IPS DF 19.7 (cell line): ENCODE measurements at regions not wholly inside any gene's neighbourhood (a gene's known extent, or its start where the extent isn't known, plus 50 kb on each side); places are given as distances from the start of the nearest gene placed in this dataset.

ENCODE experiments used
- DNase-seq: peaks from one replicate; pipeline ENCODE4 v3.0.0-alpha.2; 2013; ENCODE audit warnings: low read depth, low spot score

DNA sequence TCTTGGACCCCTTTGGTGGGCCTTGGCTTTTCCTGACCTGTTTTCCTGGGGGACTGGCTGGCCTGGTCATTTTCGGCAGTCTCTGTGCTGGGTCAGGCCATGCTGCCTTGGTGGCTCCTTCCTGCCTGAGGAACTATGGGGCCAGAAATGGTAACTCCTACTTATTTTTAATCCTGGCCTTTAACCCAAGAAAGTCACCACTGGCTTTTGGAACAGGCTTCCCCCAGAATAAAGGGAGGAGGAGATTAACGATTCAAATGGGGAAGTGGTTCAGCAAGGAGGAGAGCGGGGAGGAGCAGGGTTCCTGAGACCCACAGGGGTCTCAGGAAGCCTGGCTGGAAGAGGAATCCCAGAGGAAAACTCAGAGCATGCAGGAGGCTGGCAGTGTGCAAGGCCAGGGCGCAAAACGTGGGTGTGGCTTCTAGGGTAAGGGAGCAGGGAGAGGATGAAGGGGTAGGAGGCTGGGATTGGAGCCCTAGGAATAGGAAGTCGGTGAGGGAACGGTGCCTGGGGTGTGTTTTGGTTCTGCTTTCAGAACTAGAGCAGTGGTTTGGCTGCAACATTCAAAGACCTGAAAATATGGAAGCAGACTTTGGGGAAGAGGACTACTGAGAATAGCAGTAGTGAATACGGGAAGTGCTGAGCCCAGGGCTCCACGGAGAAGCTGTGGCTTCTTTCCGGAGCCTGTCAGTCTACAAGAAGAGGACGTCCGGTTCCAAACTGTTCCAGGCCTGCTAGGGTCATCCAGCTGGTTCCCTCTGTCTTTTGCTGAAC lies 271.1 kb upstream of the KLF4 start:
- DNase-seq = no peak

DNA sequence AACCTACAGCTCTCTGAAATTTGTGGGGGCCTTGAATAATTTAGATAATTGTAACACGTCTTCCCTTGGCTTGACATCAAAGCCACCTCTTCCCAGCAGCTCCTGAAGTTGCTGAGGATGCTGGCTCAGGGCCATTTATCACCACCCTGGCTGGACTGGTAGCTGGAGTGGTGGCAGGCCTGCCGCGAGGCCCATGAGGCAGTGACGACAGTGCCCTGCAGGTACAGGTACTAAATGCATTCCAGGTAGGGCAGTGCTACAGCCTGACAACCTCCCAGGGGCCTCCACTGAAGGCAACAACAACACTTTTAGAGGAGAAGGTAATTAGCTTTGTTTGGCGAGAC lies 270.2 kb upstream of the KLF4 start:
- no peak for DNase-seq

DNA sequence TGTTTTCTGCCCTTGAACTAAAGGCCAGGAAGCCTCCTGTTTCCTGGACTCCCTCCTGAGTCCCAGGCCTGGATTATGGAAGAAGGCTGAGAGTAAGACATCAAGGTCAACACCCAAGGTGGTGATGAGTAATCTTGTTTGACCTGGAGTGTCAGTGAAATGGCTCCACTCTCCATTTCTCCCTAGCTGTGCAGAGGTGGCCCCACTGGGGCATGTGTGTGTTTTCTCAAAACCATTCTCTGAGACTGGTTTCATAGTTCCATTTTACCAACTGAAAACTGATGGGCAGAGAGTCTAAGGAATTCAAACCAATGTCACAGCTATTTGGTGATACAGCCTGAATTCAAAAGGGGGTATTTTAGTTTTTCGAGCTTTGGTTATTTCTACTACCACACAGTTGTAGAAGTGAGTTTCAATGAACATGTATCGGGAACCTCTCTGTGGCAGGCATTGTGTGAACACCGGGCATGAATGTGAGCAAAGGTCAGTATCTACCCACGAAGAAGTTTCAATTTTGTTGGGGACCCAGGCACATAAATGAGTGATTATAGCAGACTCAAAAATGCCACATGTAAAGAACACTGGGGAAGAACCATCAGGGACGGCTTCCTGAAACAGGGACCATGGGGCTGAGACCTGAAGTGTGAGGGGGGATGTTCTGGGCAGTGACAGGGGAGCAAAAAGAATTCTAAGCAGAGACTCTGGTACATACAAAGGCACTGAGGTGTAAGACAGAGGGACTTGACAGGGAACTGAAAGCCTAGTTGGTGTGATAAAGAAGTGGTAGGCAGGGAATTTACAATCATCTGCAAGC lies 269.6 kb upstream of the KLF4 start:
- no peak for DNase-seq

DNA sequence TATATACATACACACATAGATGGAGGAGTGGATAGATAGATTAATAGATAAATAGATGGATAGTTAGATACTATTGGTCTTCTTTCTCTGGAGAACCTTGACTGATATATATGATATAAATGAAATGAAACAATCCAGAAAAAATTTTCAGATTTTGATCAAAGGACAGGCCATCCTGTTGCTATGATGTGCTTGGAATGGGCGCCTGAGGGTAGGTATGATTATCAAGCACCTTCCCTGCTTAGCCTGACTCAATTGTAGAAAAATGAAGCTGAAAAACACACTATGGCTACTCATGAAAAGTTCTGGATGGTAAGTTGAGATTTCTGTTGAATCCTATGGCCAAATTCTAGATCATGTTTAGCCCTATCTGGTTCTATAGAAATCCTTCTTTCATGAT lies 266.5 kb upstream of the KLF4 start:
- no peak for DNase-seq

DNA sequence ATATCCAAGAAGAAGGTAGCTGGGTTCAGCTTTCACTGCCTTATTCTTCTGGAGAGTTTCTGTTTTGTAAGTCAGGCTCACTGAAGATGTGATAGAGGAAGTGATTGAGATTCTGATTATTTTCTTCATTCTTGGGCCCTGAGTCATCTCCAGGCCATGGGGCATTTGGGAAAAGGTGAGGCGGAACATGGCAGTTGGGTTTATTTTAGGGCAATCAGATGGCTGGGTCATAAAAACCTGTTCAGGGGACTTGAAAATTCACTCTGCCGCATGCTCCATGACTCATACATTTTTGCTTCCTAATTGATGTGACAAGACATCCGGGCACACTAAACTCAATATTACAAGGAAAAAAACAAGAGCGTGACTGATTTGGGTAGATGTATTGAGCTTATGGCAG lies 265.7 kb upstream of the KLF4 start:
- DNase-seq = no peak

DNA sequence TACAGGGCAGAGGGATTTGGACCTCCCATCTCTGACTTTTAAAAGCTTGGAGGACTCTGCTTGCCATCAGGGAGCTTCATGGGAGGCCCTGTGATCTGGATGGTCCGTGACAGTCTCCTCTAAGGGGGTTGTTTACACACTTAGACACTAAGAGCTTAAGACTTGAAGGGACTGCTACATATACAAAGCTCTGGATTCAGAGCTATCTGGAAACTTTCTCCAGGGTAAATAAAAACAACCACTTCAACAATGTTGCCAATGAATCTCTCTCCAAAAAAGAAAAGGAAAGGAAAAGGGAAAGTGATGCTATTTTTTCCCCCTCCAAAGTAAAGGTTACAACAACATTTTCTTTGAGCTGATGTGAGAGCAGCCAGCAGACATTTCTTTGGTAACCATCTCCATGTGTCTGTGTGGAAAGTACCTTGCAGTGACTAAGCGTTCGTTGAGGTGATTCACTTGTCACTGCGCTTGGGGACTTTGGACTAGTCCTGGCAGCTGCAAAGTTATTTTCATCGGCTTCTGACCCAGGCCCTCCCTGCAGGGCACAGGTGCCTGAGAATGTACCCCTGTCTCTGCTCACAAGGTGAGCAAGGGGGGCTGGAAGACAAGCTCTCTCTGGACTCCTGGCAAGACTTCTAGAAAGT lies 262.1 kb upstream of the KLF4 start:
- DNase-seq = no peak

DNA sequence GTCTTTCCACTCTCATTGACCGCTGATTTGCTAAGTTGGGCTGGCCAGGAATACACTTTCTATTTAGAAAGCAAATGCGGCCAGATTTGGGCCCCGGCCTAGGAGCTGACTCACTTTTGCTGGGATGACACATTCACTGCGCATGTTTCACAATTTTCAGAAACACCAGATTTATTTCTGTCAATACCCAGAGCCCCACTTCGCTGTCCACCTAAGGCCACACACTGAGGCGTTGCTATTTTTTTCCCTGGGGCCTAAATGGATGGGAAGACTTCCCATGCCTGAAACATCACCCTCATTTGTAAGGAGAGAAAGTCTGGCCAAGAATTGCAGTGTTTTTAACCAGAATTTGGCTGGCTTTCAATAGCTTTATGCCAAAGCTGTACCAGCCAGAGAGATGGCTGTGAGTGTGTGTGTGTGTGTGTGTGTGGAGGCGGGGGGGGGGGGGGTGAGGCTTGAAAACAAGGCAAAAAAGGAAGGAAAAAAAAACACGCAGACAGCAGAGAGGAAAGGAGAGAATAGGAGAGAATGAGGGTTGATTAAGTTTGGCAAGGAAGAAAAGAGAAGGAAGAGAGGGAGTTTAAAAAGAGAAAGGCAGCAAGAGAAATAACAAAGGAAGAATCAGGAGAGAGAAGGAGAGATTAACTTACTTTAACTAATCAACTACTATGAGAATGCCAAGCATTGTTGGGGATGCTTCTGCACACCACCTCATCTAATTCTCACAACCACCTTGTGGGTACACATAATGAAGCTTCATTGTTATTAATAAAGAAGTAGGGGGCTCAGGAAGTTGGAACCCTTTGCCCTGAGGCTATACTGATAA lies 261.4 kb upstream of the KLF4 start:
- no peak for DNase-seq

DNA sequence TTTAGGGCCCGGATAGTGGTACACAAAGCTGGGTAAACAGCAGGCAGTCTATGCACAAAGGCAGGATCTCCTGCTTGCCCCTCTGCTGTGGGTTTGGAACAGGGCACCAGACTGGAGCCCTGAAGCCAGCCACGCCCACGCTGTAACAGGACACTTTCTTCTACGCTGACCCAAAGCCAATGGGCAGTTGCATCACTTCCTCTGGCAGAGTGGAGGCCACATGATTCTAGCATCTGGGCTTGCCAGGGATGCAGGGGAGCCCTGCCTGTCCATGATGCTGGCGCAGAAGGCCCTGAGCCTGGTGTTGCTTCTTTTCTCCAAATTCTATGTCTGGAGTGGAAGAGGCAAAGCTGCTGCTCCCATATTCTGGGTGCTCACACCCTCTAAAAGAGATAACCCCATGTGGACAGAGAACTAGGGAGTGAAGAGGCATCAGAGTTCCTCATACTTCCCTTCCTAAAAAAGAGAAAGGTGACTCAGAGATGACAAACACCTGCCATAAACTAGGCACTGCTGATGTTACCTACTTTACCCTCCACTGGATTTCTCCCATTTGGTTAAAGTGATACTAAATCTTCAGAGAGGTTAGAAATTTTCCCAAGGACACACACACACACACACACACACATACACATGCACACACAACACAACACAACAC lies 260.3 kb upstream of the KLF4 start:
- DNase-seq = peak; percentile 47

DNA sequence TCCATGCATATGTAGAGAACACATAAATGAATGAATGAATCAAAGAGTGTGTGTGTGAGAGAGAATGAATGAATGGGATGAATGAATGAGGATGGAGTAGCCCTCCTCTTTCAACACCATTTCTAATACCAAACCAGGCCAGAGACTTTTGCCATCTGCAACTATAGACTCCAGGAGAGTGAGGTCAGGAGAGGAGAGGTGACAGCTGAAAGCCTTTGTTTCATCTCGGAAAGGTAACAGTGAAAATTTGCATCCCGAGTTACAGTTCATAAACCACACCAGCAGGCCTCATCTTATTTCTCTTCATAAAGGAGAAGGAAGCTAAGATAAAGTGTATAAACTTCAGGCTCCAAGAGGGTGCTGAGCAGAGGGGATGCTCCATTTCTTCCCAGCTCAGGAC lies 255.3 kb upstream of the KLF4 start:
- no peak for DNase-seq

DNA sequence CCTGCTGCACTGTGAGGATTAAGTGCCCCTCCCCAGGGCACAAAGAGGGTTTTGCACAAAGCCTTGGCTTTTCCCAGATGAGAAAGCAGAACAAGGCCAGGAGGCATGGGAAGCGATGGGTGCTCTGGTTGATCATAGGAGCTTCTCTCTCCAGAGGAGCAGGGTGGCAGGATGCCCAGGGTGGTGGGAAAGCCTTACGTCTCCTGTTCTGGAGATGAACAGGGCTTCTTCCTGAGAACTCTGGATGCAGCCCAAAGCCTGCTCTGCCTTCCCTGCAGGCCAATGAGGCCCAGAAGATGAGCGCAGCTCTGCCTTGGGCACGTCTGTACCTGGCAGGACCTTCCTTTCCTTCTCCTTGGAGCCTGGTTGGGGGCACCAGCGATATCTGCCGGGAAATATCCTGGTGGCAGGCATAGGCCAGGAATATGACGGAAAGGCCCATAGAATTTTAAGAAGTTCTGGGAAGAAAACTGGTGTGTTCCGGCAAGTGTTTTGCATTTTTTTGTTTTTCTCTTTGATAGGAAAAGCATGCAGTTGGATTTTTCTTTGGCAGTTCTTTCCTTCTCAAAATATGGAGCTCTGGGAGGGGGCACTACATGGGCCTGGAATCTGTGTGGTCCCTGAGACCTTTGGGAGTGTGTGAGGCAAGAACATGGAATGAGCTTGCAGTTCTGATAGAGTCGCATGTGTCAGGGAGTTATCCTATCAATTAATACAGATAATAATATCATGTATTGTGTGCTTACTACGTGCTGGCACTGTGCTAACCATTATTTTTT lies 253.2 kb upstream of the KLF4 start:
- DNase-seq = no peak

DNA sequence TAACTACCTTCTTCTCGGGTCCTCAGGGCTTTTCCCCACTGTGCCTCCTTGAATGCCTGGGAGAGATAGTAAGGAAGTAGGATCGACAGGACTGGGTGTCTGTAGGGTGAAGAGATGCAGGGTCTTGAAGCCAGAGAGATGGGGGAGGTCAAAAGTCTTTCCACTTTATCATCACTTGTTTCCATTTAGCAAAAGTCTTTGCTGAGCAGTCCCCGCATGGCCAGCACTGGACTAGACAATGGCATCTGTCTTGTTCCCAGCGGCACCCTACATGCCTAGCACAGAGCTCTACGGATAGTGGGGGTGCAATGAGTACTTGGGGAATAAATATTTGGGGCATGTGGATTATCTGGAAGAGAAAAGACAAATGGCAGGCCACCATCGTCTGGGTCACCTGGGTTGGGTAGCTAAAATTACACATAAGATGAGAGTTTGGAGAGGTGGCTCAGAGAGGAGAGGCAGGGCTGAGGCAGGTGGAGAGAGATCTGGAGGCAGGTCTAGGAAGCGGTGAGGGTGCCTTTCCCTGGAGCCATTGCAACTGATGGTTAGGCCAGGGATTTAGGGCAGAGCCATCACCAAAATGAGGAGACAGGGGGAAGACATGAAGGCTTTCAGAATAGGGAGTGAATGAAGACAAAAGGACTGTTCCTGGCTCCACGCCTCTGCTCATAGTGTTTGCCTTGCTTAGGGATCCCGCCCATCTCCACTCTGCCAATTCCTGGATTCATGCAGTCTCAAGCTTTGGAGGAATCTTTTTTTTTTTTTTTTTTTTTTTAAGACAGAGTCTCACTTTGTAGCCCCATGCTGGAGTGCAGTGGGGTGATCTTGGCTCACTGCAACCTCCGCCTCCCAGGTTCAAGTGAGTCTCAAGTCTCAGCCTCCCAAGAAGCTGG lies 250.8 kb upstream of the KLF4 start:
- no peak for DNase-seq

DNA sequence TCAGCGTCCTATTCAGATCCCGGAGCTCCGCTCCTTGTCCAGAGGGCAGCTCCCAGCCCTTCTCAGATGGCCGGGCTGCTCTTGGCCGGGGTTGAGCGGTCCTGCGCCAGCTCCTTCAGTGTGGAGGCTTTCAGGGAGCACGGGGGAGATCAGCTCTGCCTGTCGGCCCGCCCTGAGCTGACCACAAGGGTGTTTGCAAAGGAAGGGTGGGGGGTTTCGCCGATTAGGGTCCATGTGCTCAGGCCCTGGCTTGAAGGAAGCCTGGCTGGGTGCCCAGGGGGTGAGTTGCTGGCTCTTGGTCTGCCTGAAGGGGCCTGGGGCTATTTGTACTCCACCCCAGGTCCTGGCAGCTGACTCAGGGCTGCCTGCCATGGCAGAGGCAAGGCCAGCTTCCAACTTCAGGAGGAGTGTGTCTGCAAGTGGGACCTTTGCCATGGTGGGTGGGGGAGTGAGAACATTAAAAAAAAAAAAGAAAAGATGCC lies 250.1 kb upstream of the KLF4 start:
- DNase-seq = no peak

DNA sequence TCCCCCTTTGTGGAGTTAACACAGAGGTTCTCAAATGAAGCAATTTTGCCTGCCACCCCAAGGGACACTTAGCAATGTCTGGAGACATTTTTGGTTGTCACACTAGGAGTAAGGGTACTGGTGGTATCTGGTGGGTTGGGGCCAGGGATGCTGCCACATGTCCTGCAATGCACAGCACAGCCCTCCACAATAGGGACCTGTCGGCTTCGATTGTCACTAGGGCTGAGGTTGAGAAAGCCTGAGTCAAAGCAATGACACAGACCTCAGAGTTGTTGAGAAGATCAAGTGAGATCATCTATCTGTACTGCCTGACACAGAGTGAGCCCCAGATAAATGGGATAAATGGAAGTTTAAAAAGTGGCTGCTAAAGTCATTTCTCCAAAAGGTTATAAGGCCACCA lies 249.2 kb upstream of the KLF4 start:
- no peak for DNase-seq

DNA sequence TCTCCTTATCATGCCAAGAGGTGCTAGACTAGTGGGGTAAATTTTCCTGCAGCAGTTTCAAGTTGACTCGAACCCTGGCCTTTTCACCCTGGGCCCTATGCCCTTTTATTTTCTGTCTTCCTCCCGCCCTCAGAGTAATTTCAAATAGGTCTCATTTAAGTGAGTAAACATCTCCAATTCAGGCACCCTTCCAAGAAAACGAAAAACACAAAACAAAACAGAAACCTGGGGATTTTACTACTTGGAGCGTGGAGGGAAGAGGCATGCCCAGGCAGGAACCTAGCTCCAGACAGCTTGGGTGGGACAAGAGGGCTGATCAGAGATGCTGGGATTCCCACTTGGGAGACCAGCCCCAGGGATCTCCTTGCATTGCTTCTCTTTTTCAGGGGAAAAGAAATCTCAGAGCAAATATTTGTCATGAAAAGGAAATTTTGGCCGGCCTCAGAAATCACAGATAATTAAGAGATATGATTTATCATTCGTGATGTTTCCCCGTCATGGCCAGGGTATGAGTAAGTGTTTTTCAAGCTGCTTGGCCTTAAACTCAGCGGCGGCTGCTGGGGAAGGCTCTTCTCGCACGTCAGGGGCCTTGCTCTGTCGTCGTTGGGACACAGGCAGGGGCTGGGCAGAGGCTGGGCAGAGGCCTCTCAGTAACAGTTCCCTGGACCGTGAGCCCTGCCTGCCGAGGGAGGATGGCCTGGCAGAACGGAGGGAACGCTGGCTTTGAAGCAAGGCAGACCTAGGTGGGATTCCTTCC lies 248.6 kb upstream of the KLF4 start:
- no peak for DNase-seq

DNA sequence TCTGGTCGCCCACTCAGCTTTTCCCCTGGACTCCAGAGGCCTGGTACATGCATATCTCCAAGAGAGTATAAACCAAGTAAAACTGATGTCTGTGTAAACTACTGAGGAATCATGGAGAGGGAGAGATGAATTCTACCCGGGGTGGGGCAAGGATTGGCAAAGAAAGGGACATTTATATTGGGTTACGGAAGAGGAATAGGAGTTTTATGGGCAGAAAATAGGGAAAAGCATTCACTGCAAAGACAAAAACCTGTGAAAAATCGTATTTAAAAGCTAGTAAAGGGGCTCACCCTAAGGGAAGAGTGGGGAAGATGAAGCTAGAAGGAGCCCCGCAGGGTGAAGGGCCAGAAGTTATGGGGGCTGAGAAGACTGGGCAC lies 248.0 kb upstream of the KLF4 start:
- DNase-seq = no peak

DNA sequence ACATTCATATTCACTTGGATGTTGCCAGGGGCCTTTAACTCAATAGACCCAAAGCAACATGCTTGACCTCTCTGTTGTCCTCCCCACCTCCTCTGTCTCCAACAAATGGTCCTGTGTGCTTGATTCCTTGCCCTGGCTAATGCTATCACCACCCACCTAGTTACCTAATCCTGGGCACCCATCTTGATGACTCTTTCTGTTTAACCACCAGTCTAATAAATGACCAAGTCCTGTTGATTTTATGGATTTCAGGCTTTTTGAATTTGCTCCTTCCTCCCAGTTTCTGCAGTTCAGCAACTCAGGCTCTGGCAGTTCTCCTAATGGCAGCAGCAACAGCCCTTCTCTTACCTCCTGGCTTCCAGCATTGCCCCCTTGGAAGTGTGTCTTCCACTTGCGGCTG lies 246.3 kb upstream of the KLF4 start:
- no peak for DNase-seq

DNA sequence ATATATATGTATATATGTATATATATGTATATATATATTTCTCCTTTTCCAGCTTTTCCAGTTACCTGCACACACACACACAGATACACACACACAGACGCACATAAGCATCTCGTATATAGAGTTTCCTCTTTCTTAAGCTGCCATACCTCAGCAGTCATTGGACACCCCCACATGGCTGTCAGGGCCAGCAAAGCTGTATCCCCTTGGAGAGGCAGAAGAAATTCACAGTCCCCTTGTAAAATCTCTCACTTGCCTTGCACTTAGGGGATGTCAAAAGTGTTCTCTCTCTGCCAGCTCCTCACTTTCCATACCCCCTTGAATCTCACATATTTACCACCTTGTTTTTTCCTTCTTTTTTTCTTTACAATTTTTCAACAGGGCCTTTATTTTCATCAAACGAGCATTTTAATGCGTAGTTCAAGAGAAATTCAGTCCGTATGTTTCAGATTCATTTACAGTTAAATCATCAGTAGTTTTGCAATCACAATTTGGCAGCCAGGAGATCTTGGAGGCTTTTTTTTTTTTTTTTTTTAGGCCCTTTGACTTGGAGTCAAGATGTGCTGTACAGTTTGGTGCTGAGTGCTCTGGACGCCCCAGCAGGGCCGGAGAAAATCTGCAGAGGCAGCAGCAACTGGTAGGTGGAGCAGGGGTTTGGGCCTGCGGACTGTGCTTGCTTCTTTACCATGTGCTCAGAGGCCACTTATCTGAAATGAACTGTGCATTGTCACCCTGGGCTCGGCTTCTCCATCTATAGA lies 244.9 kb upstream of the KLF4 start:
- DNase-seq = no peak

DNA sequence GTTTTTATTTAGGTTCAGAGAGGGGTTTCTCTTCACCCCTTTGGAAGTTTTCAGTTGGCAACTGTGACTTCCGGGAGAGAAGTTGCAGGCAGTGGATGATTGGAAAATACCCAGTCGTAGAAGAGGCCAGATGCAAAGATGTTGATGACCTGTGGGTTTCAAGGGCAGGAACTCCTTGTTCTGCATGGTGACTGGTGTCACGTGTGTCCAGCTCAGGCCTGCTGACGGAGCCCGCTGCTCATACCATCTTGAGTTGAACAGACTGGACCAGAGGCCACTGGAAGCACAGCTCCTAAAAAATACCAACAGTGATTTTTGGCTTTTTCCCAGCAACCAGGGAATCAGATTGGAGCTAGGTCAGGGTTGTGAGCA lies 243.9 kb upstream of the KLF4 start:
- no peak for DNase-seq
